ENCODE measurements at regions not wholly inside any gene's neighbourhood (a gene's known extent, or its start where the extent isn't known, plus 50 kb on each side); places are given as distances from the start of the nearest gene placed in this dataset.
A peak's percentile ranks its signal among the peaks of the same experiment; 100 is the strongest.

DNA sequence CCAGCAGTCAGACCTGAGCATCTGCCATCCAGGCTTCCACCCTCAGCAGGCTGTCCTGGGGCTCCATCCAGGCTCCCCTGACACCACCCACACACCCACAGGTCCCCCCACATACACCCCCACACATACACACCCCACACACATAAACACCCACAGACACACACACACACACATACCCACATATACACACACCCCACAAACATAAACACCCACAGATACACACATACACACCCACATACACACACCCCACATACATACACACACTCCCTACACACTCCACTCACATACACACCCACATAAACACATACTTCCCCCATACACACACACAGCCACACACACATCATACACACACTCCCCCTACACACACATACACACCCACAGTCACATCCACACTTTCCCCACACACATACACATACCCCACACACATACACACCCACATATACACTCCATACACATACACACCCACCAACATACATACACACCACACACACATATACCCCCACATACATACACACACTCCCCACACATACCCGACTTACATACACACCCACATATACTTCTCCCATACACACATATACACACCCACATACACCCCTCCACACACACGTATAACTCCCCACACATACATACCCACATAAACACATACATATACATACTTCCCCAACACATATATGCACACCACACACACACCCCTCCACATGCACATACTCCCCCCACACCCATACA, 183.3 kb upstream of the ETAA1 start:
- DNase-seq, result no peak

- DNase-seq, result no peak
Observed at GRCh38 chr2:67214585-67215185, 182.4 kb upstream of the ETAA1 start.

GRCh38 chr2:67215214-67216055, 181.7 kb upstream of the ETAA1 start:
- no peak for DNase-seq

DNA sequence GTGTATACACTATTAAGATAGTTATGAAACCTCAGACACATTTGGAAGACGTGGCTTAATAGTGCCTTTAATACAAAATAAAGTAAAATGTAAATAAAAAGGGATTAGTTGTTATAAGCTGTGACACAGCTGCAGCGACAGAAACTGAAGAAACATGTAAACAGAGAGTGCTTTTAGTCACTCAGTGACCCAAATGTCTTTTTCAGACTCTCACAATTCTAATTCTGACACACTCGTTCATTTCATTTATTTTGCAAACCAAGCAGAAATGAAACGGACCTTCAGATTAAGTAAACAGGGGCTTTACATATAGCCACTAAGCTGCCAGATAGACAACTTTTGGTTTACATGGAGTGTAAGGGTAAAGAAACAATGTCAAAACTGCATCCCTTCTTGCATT, 181.0 kb upstream of the ETAA1 start:
- DNase-seq, result no peak

DNA sequence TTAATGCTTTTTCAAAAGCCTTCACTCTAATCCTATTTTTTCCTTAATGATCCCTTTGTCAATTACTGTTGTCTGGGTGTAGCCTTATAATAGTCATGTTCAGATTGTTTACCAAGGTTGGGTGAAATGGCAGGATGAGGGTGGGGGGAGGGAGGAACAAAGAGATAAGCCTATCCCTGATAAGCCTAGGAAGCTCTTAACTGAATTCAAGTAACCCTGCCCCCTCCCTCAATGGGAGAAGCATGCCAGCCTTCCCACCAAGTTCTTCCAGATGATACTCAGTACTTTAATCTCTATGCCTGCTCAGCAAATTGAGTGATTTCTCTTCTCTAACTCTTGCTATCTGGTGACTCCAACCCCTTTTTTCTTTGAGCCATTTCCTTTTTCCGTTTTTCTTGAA, 180.3 kb upstream of the ETAA1 start:
- DNase-seq, result no peak

GRCh38 chr2:67217398-67217797, 179.7 kb upstream of the ETAA1 start:
- no peak for DNase-seq

DNA sequence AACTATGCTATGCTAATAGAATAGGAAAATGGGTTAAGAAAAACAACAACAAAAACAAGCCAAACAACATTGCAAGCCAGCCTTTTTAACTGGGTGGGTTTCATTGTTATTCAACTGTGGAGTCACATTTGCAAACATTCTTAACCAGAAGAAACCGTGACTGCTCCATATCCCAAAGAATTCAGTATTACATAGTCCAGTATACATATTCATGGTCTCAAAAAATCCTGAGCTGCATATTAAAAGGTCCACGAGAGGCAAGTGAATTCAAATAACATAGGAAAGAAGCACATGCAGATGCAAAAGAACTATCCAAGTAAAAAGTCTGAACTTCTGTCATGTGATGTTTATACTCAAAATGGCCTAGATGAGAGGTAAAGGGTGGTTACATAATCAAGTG, 179.1 kb upstream of the ETAA1 start:
- no peak for DNase-seq

- DNase-seq, result no peak
Observed at GRCh38 chr2:67219651-67220050, 177.5 kb upstream of the ETAA1 start.

GRCh38 chr2:67221266-67221665, 175.9 kb upstream of the ETAA1 start:
- DNase-seq, result no peak

- no peak for DNase-seq
Observed at GRCh38 chr2:67225287-67225973, 171.7 kb upstream of the ETAA1 start.

- no peak for DNase-seq
Observed at GRCh38 chr2:67229706-67230105, 167.4 kb upstream of the ETAA1 start.

- DNase-seq, result no peak
Observed at GRCh38 chr2:67232936-67233335, 164.2 kb upstream of the ETAA1 start.

DNA sequence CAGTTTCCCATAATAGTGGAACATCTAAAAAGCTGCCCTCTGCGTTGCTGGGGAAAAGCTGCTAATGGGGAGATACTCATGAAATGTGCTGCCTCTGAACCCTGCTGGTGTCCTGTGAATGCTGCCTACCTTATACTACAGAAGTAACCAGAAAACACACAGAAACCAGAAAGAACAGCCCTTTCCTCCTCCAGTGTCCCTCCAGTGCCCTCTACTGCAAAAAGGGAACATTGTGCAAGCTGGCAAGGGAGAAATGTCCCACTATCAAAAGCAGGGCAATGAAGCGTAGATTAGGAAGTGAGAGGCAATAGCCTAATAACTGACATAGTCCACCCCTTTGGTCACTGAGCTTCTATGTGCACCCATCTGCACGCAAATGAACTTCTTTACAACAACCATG, 162.7 kb upstream of the ETAA1 start:
- DNase-seq, result peak; percentile 46

GRCh38 chr2:67237288-67237687, 159.8 kb upstream of the ETAA1 start:
- DNase-seq, result no peak

- no peak for DNase-seq
Observed at GRCh38 chr2:67240507-67240906, 156.6 kb upstream of the ETAA1 start.

GRCh38 chr2:67241453-67241852, 155.7 kb upstream of the ETAA1 start:
- no peak for DNase-seq

DNA sequence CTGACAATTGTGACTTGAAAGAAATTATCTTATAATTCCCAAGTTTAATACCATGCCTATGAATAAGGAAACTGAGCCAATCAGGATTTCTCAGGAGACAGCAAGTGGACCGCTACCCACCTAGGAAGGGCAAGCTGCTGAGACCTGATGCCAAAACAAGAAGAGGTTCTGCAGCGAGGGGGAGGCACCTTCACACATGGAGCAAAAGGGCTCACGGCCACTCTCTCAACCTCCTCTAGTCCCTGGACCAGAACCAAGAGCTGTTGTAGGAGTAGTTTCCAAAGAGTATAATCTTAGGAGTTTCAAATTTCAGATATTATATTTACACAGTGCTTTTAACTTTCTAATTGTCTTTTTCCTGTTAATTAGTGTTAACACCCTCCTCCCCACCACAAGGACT, 154.7 kb upstream of the ETAA1 start:
- DNase-seq, result no peak

DNA sequence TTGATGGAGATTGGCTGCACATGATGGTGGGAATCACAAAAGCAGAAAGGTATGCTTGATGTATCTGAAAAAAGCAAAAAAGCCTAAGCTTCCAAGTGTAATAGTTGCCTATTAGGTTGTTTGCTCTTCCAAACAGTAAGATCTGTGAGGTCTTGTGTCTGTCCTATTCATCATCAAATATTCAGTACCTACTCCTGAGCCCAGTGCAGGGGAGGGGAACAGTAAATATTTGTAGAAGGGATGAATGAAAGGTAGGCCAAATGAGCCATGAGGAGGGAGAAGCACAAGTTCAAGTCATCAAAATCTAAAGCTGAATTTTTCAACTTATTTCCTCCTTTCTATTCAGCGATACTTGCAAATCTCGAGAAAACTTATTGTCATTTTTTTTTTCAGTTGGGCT, 153.2 kb upstream of the ETAA1 start:
- no peak for DNase-seq

DNA sequence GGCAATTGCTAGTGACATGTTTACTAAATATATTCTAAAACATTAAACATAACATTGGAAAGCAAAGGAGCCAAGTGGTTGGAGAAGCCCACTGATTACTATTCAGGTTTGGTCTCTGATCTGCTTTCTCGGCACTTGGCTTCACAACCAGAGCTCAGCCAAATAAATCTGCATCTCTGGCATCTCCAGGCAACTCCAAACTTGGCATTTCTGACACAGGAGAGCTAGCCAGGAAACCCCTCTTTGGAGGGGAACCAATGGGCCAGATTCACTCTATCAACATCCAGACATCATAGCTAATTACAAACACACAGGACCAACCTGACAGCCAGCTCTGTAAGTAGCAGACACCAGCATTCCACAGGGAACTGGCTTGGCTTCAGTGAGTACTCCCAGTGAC, 150.3 kb upstream of the ETAA1 start:
- DNase-seq, result no peak

GRCh38 chr2:67251741-67252140, 145.4 kb upstream of the ETAA1 start:
- no peak for DNase-seq

- DNase-seq, result no peak
Observed at GRCh38 chr2:67255933-67256615, 141.1 kb upstream of the ETAA1 start.

DNA sequence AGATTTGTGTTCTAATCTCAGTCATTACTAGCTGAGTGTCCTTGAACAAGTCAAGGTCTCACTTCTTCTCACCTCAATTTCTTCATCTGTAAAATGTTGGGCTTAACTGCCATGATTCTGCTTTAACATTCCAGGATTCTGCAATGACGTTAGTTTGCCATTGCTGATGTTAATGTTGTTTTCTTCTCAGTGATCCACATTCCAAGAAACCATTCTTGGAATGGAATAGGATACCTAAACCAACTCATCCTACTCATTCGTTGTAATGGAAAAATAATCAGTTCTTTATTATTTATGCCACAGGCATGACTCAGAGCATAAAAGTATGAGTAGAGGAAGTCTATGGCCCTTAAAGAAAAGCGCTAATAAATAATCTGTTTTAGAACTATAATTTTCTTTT, 140.2 kb upstream of the ETAA1 start:
- no peak for DNase-seq

DNA sequence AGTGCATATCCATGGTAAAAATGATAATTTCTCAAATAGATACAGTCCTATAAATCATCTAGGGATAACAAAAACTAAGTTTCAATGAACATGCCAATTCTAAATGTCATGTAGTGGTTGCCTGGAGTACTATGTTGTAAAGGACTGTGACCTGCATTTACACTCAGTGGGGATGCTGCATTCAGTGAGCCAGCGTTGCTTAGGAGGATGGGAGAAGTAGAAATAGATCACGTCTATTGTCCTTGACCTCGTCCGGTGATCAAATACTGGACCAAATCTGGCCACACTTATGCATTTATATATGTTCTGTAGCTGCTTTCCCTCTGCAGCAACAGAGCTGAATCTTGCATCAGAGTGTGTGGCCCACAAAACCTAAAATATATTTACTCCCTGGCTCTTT, 139.0 kb upstream of the ETAA1 start:
- no peak for DNase-seq
